HG03565 (cell line): ENCODE measurements at regions not wholly inside any gene's neighbourhood (a gene's known extent, or its start where the extent isn't known, plus 50 kb on each side); places are given as distances from the start of the nearest gene placed in this dataset.

Experiments
- ATAC-seq: cut with Tn5 transposase; IDR thresholded peaks from one replicate; pipeline ENCODE4 v1.9.1; 2021; ENCODE audit warnings: mild to moderate bottlenecking, moderate library complexity; ENCODE audit not compliant: unreplicated experiment

DNA sequence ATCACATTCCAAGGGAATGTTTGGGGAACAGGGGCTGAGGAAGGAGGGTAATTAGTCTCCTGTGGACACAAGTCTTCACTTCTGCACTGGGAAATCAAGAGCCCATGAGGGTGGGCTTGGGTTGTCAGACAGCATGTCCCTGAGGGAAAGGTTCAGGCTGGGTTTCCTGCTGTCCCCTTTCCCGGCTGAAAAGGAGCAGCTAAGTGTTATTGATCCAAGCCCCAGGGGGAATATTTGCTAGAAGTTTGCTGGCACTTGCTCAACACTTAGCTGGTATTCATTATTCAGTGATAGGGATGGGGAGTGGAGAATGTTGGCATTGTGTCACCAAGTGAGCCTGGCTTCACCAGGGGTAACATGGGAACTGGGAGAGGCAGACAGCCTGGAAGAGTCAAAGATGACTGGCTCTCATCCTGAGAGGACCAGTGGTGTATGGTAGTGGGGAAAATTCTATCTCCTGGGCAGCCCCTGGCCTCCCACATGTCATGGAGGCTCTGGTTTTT is 344.4 kb upstream of the PODXL start:
- ATAC-seq, result no peak

DNA sequence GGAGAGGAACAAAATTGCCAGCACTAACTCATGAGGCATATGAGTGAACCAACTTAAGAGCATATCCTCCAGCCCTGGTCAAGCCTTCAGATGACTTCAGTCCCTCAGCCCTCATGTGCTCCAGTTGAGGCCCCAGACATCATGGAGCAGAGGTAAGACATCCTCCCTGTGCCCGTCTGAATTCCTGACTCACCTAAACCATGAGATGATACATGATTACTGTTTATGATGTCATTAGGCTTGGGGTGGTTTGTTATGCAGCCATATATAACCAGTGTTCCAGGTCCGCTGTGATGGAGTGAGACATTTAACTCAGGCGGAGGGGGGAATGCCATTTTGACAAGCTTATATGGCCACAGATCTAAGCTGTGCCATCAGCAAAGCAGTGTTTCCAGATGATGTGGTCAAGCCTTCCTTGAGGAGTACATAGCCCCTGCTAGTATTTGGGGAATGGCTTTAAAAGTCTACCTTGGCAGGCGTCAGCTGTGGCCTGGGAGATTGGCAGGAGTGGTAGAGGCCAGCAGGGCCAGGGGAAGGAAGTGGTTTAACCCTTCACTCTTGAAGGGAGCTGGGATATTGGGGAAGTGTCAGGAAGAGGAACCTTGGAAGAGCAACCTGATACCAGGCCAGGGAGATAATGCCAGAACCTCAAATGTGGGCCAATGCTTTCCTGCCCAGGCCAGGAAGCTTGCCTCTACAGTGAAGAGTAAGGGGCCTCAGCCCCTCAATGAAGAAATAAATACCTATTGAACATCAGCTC is 343.0 kb upstream of the PODXL start:
- no peak for ATAC-seq

- ATAC-seq, result no peak
Observed at GRCh38 chr7:131898418-131898817, 342.0 kb upstream of the PODXL start.

DNA sequence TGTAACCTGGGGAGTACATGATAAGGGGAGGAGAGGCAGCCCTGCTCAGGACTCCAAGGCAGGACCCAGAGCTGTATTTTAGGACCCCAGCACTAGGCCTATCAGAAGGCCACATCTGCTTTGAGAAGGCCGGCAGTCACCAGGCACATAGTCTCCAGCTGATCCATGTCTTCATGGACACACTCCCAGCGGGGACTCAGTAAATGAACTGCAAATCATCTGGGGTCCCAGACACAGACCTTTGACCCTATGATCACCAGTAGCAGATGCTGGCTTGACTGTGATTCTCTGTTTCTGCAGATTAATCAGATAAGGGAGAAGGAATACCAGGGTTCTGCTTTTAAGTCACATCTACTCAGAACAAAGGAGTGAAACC is 341.4 kb upstream of the PODXL start:
- no peak for ATAC-seq

DNA sequence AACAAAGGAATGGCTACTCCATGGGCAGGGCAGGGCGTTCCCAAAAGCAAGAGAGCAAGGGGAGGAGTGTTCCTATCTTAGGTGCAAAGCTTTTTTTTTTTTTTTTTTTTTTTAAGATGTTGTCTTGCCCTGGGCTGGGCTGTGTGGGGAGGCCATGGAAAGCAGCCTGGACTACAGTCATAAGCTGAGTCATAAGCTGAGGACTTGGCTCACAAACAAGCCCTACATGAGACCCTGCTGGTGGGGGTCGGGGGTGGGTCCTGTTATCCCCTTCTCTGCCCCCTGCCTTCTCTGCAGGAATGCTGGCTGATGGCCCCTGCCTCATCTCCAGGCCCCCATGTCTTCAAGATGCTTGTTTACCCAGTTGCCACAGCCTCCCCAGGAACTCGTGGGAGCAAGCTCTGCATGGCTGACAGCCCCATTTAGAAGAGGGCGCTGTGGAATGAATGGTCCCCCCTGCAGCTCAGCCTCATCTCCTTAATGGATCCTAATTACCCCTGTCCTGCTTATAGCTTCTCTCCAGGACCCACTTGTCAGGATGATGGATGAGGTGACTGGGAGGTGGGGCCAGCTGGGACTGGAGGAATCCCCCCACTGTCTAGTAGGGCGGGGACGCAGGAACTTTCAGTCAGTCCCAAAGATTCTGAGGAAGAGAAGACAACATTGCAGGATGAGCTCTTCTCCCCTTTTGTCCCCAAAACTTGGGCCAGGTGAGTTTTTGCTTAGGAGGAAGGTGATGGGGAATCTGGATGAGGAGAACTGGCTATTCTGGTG is 340.8 kb upstream of the PODXL start:
- no peak for ATAC-seq

DNA sequence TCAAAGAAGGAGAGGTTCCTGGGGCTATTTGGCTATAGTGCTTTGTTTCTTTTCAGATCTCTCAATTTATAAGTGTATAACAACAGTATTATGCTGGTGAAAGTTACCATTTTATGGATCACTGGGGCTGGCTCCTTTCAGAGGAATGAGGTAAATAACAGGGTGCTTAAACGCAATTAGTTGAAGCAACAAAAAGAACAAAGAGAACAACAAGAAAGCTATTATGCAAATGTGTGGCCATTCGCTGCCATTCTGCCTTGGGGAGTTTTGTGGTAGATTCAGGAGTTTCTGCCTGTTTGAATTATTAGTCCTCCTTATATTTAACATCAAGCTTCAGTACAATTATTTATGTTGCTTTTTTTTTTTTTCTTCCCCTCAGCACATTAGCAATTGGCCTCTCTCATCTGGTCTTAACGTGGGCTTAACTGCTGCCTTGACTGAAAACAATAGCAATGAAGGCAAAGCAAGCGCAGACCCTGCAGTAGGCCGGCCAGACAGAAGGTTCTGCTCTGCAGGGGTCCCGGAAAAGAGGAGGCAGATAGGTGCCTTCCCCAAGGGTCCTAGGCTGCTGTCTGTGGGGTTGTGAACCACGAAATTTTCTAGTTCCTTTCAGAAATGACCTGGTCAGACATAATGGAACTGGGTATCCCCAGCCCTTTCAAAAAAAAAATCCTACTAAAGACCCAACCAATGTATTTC is 339.9 kb upstream of the PODXL start:
- ATAC-seq, result no peak

GRCh38 chr7:131895541-131896164 is 339.2 kb upstream of the PODXL start:
- no peak for ATAC-seq

DNA sequence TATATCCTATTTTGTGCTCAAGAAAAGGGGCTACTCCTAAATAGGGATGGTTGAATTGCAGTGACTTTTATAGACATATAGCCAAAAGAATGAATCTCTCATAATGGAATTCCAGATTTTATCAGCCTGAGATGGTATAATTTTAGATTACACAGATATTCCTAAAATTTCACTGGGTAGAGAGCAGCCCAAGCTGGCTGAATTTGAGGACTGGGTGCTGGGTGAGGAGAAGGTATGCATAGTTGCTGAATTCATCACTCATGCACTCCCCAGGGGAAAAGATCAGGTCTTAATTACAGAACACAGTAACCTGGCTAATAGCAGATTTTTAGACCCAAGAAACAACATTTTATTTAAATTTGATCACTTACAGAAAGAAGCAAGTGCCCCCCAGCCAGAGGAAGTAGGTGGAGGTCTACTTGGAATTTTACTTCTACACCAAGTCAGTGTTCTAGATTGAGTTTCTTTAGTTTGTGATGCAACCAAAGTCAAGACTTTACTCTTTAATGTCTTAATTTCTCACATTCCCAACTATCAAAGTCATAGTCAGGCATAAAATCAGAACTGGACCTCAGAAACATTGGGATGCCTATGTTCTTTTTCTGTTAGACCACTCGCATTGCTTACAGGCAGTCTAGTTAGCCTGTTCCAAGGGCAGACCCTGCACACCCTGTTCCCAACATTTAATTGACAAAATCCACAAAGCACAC is 337.4 kb upstream of the PODXL start:
- ATAC-seq, result no peak

GRCh38 chr7:131890176-131890575 is 333.7 kb upstream of the PODXL start:
- no peak for ATAC-seq

GRCh38 chr7:131889572-131890150 is 333.2 kb upstream of the PODXL start:
- ATAC-seq, result no peak

DNA sequence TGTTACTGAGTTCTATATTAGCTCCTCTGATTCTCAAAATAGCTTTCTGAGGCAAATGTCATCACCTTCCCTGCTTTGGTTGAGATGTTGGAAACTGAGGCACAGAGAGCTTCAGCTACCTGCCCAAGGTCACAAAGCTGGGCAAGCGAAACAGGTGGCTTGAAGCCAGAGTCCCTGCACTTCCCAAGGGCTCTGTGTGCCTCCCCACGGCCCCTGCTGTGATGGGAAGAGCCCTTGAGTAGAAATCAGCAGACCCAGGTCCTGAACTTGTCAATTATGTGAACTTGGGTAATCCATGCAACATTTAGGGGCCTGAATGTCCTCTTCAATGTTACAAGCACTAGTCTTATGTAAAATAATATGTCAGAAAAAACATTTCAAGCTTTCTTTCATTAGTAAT is 327.3 kb upstream of the PODXL start:
- ATAC-seq, result no peak

DNA sequence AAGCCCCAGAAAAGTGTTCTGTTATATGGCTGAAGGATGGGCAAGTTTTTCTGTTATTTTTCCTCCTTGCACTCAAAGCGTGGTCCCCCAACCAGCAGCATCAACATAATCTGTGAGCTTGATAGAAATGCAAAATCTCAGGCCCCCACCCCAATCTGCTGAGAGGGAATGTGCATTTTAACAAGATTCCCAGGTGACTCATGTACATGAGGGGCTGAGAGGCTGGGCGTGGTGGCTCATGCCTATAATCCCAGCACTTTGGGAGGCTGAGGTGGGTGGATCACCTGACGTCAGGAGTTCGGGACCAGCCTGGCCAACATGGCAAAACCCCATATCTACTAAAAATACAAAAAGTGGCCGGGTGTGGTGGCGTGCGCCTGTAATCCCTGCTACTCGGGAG is 326.8 kb upstream of the PODXL start:
- ATAC-seq, result no peak

DNA sequence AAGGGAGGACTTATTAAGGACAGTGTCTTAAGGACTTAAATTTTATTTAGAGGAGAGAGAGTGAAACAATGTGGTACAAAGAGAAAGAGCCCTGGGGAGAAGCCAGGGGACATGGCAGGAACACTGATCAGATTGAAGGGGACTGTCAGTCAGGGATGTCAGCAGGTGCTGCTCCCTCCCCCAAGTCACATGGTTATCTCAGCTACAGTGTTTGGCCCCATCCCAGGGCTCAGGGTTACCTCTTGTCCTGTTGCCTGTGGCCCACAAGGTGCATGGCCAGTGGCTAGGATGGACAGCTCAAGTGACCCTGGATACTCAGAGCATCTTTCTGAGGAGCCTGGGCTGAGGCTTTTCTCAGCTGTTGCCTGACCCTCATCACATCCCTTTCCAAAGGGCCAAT is 325.9 kb upstream of the PODXL start:
- ATAC-seq, result no peak

GRCh38 chr7:131880078-131880477 is 323.6 kb upstream of the PODXL start:
- ATAC-seq, result no peak

DNA sequence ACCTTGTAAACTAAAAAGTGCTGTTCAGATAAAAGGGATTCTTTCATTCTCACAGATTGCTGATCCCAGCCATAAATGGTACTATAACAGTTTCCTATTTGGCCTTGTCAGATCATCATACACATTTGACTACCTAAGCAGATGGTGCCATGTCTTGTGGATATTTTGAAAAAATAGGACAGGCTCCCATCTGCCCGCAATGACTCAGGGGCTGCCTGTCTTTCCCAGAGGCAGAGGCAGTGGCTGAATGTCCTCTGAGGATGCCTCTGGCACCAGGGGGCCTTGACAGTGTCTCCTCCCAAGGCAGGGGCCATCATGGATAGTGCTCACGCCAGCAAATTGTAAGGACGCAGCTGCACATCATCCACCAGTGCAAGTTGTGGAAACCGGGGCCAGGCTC is 323.0 kb upstream of the PODXL start:
- no peak for ATAC-seq

DNA sequence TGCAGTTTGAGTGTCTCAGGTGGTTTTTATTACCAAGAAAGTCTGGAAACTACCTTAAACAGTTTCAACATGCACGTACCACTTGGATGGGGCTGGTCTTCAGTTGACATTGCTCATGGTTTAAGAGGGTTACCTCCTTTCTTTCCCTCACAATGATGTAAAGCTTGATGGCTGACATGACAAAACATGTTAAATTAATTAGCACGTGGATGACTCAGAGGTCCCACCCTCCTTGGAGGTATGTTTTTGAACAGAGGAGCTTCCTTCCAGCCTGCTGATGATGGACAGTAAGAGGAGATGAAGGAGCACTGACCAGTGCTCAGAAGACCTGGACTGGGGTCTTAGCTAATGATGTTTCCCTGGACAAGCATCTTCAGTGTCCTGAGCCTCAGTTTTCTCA is 322.3 kb upstream of the PODXL start:
- ATAC-seq, result no peak

DNA sequence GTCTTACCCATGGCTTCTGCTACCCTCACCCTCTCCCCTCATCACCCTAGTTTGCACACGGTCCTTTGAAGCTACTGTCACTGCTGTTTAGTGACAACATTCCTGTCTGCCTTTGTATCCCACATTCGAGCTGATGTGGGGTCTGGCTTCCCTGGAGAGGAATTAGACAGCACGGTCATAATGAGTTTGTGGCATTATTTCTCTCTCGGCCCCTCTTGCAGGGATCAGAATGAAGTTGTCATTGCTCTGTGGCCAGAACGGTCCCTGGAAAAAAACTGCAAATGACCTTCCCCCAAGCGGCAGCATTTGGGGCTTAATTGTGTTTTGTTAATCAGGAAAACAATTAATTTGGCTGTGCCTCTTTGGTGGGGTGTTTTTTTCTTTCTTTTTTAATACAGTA is 317.2 kb upstream of the PODXL start:
- ATAC-seq, result no peak

- ATAC-seq, result no peak
Observed at GRCh38 chr7:131869986-131870385, 313.6 kb upstream of the PODXL start.

GRCh38 chr7:131869169-131869844 is 312.9 kb upstream of the PODXL start:
- no peak for ATAC-seq

DNA sequence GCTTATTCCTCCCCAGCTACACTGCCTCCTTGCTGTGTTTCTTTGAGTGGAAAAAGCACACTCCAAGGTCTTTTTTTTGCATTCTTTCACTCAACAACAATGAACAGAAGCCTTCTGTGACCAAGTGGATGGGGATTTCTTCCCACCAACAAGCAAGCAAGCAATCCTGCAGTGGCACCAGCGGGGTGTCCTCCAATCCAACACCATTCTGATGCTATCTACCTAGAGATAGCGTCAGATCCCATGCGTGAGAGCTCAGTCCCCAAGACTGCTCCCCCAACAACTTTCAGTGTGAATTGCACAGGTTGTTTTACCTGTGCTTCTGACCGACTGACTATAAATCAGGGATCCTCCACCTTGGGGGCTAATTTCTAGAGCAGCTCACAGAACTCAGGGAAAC is 311.0 kb upstream of the PODXL start:
- no peak for ATAC-seq
